ENCODE measurements at regions not wholly inside any gene's neighbourhood (a gene's known extent, or its start where the extent isn't known, plus 50 kb on each side); places are given as distances from the start of the nearest gene placed in this dataset.
A peak's percentile ranks its signal among the peaks of the same experiment; 100 is the strongest.

DNA sequence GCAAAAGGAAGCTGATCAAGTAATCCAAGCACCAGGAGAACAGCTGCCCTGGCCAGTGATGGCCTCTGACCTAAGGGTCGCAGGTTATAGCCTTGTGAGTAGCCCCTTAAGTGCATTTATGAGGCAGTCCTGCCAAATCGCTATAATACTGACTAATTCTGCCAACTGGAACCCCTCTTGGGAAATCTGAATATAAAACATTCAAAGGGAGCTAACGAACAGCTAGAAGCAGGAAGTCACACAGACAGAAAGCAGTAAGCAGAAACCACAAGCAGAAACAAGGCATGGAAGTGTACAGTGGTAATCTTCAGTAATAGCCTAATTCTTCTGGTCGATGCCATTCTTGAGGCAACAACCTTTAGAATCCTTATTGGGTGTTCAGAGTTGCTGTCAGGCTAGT is 521.3 kb downstream of the METTL4 start:
- DNase-seq (ENCODE audit: low read depth), result no peak

DNA sequence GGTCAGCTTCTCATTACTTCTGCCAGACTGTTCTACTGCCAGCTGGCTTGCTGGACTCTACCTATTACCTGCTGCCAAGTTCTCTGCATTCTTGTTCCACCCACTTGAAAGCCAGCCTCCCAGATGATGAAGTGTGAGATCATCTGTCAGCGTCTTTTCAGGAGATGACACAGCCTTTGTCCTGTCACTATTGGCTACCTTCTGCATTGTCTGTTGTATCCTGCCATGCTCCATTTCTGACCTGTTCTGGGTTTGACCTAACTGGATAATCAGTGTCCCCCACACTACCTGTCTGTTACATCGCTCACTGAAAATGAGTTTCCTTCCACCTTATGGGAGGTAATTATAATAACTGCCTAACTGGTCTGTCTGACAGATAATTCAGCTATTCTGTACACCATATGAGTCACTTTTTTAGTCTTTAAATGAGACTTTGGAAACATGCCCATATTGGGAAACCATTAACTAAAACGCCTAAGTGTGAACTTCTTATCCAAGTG is 520.6 kb downstream of the METTL4 start:
- no peak for DNase-seq (ENCODE audit: low read depth)

DNA sequence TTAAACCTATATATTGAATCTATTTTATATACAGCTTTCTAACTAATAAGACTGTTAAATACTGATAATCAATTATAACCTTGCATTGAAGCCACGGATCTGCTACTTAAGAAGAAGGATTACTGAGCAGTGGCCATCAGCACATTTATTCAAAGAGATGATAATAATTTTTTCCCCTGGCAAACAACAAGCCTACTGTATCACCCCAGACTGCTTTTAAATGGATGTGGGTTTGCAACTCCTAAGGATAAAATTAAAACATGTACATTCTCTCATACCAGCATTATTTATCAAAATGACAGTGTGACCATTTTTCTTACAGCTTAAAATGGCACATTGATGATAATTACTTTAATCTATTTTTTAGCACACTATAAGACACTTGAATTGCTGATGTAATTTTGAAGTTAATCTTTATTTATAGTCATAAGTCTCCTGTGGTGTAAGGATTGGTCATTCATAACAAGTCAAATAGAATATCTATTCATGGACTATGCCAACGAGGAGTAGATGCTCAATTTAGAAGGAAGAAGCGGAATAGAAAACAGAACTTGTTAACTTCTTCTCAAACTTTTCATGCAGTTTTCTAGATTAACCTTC is 517.7 kb downstream of the METTL4 start:
- DNase-seq (ENCODE audit: low read depth), result no peak

- no peak for DNase-seq (ENCODE audit: low read depth)
Measured at GRCh38 chr18:2059336-2059735, 512.0 kb downstream of the METTL4 start.

DNA sequence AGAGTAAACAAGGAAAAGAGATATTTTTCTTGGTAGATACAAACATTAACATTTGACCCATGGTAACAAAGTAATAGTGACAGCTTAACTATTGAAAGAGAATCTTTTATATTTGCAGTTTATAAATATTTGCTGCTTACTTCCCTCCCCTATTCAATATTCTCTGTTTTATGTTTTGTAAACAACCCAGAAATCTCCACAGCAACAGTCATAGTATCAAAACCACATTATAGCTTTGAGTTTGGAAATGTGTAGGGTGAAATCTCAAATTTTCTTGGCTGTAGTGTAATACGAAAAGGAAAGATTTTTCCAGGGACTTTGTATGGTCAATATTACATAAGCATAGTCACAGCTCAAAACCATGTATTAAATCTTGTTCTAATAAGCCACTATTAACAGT is 511.2 kb downstream of the METTL4 start:
- no peak for DNase-seq (ENCODE audit: low read depth)

- no peak for DNase-seq (ENCODE audit: low read depth)
Measured at GRCh38 chr18:2070631-2071030, 500.7 kb downstream of the METTL4 start.

DNA sequence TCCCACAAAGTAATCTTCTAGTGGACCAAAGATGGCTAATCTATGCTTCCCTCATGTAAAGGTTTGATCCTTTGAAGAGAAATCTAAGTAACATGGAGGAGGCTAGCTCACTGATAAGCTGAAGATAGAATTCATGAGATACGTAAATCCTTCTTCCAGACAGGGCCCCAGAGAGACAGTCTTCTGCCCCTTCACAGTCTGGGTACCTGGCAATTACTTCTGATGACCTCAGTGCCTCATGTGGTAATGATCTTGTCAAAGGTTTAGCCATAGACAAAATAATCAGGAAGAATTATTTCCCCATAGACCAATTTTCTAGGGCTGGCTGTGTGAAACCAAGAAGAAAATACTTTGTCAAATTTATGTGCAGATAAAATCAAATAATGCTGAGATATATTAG is 495.8 kb downstream of the METTL4 start:
- DNase-seq (ENCODE audit: low read depth), result no peak

DNA sequence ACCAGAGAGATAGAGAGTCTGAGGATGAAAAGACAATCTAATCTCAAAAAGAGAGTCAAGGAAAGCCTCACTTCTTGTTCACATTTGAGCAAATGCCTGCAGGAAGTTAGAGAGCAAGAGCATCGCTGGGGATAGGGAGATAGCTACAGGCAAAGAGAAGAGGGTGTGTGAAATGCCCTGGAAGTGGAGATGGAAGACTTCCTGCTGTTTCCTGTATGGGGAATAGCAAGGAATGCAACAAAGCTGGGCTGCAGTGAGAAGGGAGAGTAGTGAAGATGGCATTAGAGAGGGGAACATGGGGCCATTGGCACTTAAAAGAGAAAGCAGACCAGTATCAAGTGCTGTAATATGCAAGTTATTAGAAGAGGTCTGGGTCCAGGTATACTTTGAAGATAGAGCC is 488.6 kb downstream of the METTL4 start:
- DNase-seq (ENCODE audit: low read depth), result no peak

DNA sequence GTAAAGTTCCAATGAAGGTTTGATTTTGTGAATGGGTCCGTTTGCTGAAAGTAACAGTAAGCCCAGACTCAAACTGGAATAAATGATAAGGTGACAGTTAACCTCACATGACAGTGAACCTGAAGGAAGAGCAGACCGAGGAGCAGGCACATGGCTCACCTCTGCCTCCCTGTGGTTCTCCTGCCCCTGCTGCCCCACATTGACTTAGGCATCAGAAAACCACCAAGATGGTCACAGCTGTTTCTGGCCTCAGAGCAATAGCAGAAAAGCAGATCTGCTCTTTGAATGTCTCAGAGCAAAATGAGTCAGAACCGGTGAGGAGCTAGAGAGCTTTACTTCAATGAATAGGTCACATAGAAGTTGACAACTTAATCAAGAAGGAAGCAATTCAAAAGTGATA is 487.6 kb downstream of the METTL4 start:
- no peak for DNase-seq (ENCODE audit: low read depth)

DNA sequence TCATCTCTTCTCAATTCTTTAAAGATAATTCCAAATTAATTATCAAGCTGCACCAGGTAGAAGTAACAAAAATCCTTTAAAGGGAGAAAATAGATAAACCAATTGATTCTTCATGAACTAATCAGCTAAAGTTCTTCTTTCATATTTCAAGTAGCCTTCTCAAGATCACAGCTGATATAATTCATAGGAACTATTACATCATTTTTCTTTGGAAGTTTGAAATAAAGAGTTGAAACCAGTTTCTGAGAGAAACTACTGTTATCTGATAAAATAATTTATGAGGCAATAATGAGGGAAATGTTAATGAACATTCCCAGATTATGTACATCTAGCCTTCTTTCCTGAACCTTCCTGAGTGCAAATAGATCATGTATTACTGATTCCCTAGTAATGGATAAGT is 484.9 kb downstream of the METTL4 start:
- DNase-seq (ENCODE audit: low read depth), result no peak

DNA sequence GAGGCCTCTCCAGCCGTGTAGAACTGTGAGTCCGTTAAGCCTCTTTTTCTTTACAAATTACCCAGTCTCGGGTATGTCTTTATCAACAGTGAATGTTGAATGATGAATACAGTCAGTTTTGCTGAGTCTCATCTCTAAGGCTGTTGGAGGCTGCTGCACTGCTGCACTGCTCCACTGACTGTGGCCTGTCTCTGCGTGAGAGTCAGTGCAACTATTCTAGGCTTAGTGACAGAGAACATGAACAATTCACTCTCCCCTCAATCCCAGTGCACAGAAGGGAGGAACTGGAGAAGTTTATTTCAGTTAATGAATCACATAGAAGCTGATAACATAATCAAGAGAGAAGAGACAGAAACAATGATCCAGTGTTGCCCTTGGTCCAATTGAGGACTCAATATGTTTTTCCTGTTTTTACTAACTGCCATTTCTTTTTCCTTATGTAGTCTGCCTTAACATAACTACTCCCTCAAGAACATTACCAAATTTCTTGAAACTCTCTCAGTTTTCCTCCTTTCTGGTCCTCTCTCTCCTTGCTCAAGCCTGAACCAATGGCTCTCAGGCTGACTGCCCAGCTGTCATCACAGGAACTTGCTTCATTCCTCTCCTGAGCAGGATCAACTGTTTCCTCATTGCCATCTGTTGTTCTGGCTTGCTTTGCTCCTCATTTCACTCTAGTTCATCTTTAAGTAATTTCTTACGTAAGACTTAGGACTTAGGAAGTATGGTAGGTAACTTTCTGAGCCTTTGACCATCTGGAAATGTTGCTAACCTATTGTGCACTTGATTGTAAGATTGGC is 483.2 kb downstream of the METTL4 start:
- no peak for DNase-seq (ENCODE audit: low read depth)

GRCh38 chr18:2089396-2089795 is 481.9 kb downstream of the METTL4 start:
- DNase-seq (ENCODE audit: low read depth), result no peak

DNA sequence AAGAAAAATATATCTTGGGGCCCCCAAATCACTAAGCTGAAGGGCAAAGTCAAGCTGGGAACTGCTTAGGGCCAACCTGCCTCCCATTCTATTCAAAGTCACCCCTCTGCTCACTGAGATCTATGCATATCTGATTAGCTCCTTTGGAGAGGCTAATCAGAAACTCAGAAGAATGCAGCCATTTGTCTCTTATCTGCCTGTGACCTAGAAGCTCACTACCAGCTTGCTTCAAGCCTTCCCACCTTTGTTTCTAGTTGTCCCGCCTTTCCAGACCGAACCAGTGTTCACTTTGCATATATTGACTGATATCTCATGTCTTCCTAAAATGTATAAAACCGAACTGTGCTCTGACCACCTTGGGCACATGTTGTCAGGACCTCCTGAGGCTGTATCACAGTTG is 479.4 kb downstream of the METTL4 start:
- DNase-seq (ENCODE audit: low read depth), result no peak

- no peak for DNase-seq (ENCODE audit: low read depth)
Measured at GRCh38 chr18:2096551-2096950, 474.8 kb downstream of the METTL4 start.

GRCh38 chr18:2100694-2101213 is 470.6 kb downstream of the METTL4 start:
- DNase-seq (ENCODE audit: low read depth), result no peak

DNA sequence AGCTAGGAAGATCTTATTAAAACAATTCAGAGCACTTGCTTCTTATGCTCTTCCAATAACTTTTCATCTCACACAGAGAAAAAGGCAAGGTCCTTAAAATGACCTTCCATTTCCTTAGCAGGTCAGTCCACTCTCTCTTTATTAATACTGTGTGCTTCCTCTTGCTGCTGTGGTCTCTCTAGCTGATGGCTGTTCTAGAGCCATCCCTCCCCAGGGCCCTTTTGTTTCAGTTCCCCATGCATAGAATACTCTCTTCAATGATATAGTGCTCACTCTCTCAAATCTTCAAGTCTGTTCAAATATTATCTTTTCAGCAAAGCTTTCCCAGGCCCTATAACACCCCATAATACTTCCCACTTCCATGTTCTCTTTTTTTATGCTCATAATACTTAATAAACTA is 469.3 kb downstream of the METTL4 start:
- DNase-seq (ENCODE audit: low read depth), result no peak

DNA sequence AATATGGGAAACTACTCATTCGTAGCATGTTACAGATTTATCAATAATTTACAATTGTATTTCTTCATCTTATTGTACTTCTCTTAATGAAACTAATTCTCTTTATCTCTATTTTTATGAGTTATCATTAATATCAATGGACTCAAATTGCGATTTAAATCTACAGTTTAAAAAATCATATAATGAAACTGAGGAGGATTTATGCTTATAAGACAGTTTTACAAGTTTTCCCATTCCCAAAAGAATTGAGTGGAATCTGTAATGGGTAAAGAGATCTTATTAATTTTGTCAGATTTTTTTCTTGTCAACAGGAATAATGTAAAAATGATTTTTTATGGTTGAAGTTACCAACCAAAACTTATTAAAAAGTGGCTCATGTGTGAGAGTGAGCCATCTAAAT is 468.0 kb downstream of the METTL4 start:
- no peak for DNase-seq (ENCODE audit: low read depth)

DNA sequence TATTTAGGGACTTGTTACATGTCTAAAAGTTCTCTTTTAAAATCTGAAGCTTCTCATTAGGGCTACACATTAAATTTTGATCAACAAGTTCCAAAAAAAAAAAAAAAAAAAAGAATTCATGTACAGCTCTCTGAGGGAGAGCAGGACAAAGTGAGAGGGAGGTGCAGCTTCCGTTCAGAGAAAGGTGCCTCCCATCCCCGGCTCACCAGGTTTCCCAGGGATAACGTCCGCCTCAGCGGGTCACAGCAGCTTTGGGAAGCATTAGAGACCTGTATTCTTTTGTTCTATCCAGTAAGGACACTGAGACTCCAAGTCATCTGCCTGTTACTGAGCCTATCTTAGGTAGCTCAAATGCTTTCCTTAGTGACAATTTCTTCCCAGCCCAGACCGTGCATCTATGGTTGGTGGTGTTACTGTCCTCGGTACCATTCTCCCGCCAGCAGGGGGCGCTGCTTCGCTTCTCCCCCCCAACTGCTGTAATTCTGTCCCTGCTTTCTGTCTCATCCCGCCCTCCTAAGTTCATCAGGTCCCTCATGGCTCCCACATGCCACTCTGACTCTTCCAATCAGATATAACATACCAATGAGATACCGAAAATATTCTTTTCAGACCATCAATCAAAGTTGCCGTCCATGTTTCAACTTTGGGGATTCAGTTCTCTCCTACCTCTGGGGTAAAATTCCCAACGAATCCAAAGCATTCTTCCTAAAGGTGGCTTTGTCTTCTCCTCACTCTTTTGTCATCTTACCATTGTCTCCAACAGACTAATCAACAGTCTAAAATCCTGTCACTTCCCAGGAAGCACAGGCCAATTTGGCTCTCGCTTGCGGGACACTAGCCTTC is 466.5 kb downstream of the METTL4 start:
- peak; percentile 11 for DNase-seq (ENCODE audit: low read depth)

GRCh38 chr18:2108591-2108990 is 462.7 kb downstream of the METTL4 start:
- no peak for DNase-seq (ENCODE audit: low read depth)

DNA sequence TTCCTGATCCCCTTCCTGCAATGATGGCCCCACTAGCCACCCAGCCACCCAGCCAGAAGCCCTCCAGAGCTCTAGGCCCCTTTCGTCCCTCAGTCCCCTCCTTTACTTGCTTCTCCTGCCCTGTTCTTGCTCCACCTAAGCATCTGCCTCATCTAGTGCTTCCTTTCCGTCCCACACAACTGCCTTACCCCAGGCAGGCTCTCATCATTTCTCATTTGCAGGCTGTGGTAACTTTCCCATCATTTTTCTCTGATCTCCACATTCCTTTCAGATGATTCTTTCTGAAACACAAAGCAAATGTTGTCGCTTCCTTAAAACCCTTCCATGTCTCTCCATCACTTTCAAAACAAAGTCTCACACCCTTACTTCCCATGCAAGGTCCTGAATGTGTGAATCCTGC is 459.8 kb downstream of the METTL4 start:
- no peak for DNase-seq (ENCODE audit: low read depth)

GRCh38 chr18:2112435-2113045 is 458.8 kb downstream of the METTL4 start:
- no peak for DNase-seq (ENCODE audit: low read depth)

- no peak for DNase-seq (ENCODE audit: low read depth)
Measured at GRCh38 chr18:2114289-2114688, 457.0 kb downstream of the METTL4 start.
